Superior temporal gyrus (tissue), 1 donor: ENCODE measurements at regions not wholly inside any gene's neighbourhood (a gene's known extent, or its start where the extent isn't known, plus 50 kb on each side); places are given as distances from the start of the nearest gene placed in this dataset.
A peak's percentile ranks its signal among the peaks of the same experiment; 100 is the strongest.
"Not testable (repeated sequence)": the region's sequence is repeated elsewhere in the genome, so short reads cannot be mapped to it uniquely, and the experiment has no call there.

Experiments used
- DNase-seq: peaks from one replicate; pipeline ENCODE4 v3.0.0-alpha.2; 2016; ENCODE audit errors: extremely low spot score

GRCh38 chr5:90133941-90134340 lies 275.6 kb downstream of the CETN3 start:
- DNase-seq = no peak

GRCh38 chr5:90131383-90132133 lies 278.0 kb downstream of the CETN3 start:
- peak; percentile 44 for DNase-seq

GRCh38 chr5:90128551-90128950 lies 281.0 kb downstream of the CETN3 start:
- no peak for DNase-seq

GRCh38 chr5:90119531-90119971 lies 290.0 kb downstream of the CETN3 start:
- DNase-seq = no peak

GRCh38 chr5:90117005-90117404 lies 292.6 kb downstream of the CETN3 start:
- no peak for DNase-seq

GRCh38 chr5:90113108-90113507 lies 296.4 kb downstream of the CETN3 start:
- no peak for DNase-seq

DNA sequence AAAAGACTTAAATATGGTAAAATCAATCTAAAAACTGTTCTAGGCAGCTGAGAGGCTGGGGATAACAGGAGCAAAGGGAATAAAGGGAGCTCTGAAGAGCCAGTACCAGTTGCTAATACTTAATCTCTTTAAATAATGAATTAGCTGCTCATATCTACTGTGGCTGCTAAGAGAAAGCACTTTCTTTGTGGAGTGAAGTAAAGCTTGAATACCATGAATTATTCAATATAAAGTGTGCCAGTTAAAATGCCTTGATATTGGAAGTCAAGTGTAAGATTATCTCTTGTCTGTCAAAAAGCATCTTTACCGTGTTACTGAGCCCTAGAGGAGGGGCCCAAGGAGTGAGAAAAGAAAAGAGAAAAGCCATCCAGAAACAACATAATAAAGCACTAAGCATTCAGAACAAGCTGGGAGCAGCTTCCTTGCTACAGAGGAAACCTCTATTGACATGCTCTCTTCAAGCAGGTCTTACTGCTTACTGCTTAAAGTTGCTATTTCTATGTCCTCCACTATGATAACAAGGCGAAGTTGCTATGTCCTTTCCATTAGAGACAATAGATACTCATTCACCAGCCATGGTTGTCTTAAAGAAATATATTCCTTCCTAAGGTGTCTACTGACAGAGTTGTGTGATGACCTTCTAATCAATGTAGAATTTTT lies 297.4 kb downstream of the CETN3 start:
- peak; percentile 23 for DNase-seq

- no peak for DNase-seq
These were observed 298.1 kb downstream of the CETN3 start for GRCh38 chr5:90111364-90112032.

GRCh38 chr5:90109285-90109684 lies 300.3 kb downstream of the CETN3 start:
- DNase-seq = no peak

- no peak for DNase-seq
These were observed 310.5 kb downstream of the CETN3 start for GRCh38 chr5:90099099-90099498.

GRCh38 chr5:90097082-90097477 lies 312.5 kb downstream of the CETN3 start:
- DNase-seq = no peak

GRCh38 chr5:90096415-90097081 lies 313.0 kb downstream of the CETN3 start:
- no peak for DNase-seq

GRCh38 chr5:90095292-90096060 lies 314.1 kb downstream of the CETN3 start:
- DNase-seq = no peak

DNA sequence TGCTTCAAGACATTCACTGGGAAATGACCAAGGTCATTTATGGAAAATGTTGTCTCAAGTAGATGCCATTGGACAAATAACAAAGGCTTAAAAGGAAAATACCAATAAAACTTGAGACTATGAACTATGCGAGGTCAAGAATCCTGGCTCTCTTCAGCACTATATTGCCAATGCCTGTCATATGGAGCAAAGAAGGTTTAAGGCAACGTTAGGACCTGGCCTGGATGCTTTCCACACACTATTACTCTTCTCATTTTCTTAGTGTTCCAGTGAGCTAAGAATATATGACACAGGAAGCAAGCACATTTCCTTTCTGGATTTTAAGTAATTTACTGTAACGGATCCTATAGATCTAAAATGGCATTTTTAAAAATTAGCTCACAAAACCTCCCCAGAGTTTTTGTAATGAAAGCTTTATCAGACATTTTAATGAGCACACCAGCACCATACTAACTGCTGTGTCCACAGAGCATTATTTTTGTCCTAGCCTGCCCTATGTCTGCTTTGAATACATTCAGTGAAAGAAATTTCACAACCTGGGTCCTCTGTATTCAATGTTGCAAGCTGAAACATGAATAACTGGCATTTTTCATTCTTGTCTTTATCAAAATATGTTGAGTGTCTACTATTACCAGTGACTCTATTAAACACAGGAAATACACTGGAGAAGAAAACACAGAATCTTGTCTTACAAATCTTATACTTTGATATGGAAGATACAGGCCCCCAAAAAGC lies 315.6 kb downstream of the CETN3 start:
- no peak for DNase-seq

- DNase-seq = no peak
These were observed 316.8 kb downstream of the CETN3 start for GRCh38 chr5:90092734-90093133.

DNA sequence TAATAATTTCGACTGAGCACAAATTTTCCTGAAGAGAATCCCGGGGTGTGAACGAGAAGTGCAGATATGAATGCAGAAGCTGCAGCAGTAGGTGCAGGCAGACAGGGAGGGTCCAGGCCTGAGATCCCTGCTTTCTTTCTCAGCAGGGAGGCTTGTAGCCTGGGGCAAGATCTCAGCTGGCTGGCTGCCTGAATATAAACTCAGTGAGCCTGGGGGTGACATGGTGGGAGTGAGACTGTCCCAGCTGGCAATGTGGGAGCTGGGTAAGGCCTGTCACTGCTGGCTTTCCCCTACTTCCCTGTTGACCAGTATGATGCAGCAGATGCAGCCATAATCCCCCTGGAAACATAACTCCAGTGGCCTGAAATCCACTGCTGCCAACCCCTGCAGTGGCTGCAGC lies 325.2 kb downstream of the CETN3 start:
- no peak for DNase-seq

DNA sequence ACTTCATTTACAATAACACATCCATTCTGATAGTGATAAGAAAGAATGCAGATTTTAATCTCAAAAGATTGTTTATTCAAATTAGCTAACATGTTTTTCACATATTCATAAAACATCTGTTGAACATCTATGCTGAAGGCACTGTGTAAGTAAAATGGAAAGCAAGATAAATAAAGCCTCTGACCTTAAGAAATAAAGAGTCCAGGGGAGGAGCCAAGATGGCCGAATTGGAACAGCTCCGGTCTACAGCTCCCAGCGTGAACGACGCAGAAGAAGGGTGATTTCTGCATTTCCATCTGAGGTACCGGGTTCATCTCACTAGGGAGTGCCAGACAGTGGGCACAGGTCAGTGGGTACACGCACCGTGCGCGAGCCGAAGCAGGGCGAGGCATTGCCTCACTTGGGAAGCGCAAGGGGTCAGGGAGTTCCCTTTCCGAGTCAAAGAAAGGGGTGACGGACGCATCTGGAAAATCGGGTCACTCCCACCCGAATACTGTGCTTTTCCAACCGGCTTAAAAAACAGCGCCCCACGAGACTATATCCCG lies 336.5 kb downstream of the CETN3 start:
- not testable (repeated sequence) for DNase-seq

GRCh38 chr5:90071656-90072055 lies 337.9 kb downstream of the CETN3 start:
- DNase-seq = no peak

DNA sequence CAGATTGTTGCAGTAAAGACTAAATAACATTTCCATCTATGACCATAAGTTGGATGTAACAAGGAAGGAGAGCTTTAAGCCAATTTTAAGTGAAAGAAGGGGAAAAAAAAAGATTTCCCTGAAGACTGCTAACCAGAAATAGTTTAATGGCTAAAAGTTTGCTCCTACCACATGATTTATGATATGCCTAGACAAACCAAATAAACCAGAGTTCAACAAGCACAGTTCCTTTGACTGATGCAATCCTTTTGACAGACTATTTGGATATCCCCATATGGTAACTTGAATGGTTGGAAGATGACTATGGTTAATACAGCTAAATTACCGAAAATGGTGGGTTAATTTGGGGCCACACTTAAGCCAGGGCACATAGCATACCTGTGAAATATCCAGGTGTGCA lies 338.5 kb downstream of the CETN3 start:
- no peak for DNase-seq

GRCh38 chr5:90066920-90067319 lies 342.6 kb downstream of the CETN3 start:
- DNase-seq = no peak
